ENCODE measurements at regions not wholly inside any gene's neighbourhood (a gene's known extent, or its start where the extent isn't known, plus 50 kb on each side); places are given as distances from the start of the nearest gene placed in this dataset.
A peak's percentile ranks its signal among the peaks of the same experiment; 100 is the strongest.

DNA sequence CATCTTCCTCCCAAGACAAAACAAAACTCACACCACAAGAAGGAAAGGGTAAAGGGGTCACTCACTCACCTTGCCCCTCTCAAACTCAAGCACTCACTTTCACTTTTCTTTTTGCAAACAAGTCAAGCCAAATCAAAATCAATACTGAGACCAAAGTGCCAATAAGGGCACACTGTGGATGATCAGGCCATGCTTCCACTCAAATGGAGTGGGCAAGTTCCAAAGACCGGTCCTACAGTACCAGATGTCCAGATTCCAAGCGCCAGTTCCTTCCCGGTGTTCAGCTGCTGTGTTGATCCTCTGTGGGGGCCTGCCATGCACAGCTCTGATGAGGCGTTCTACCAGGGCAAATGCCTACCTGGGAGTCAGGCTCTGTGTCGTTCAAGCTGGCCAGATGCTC is 162.6 kb upstream of the GRIK2 start:
- no peak for DNase-seq

DNA sequence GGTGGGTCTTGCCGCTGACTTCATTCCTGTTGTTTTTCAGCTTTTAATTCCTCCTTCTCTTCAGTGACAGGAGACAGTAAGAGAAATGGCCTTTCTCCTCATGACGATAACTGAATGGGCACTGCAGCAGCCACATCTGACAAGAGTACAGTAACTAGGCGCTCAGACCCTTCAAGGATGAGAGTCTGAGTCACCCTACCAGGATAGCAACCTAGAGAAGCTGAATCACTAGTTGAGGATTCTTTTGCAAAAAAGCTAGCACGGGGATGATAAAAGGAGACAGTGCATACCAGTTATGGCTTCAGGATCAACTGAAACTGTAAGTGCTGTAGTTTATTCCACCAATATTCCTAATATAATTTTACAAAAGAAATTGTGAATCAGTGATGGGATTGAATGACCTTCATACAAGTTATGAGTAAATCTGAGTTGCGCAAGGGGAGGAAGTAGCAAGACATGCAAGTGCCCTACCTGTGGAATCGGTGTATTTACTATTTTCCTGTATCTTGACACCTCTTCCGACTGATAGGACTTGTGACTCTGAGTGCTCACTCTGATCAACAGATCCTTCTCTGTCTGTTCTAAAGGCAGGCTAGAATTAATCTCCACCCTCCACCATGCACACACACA is 161.8 kb upstream of the GRIK2 start:
- no peak for DNase-seq

GRCh38 chr6:101232961-101233360 is 160.5 kb upstream of the GRIK2 start:
- DNase-seq, result no peak

DNA sequence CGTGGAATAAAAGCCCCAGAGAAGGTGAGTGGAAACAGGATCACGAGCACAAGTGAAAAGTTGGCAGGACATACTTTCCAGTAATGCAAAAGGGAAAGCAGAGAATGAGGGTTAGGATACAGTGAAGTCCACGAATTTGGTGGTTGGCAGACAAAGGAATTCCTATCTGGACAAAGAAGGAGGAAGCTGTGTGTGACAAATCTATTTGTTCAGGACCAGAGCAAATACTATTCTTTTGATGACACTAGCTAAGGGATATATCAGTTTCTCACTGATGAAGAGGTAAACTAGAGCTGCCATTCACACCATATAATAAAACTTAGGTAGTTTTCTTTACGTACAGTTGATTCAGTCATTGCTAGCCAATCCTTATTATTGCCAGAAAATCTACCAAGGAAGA is 156.8 kb upstream of the GRIK2 start:
- no peak for DNase-seq

GRCh38 chr6:101241442-101241841 is 152.1 kb upstream of the GRIK2 start:
- DNase-seq, result no peak

GRCh38 chr6:101249470-101249869 is 144.0 kb upstream of the GRIK2 start:
- no peak for DNase-seq

DNA sequence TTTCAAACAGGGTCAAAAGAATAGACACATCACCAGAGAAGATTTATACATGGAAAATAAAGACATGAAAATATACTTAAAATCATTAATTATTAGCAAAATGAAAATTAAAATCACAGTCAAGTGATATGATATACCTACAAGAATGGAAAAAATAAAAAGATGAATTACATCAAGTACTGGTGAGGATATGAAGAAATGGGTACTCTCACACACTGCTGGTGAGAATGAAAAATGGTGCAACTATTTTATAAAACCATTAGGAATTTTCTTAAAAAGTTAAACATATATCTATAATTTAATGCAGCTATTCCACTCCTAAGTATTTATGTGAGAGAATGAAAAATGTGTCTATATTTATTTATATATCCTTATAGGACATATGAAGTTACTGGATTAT is 136.3 kb upstream of the GRIK2 start:
- DNase-seq, result no peak

GRCh38 chr6:101259505-101259904 is 134.0 kb upstream of the GRIK2 start:
- DNase-seq, result no peak

DNA sequence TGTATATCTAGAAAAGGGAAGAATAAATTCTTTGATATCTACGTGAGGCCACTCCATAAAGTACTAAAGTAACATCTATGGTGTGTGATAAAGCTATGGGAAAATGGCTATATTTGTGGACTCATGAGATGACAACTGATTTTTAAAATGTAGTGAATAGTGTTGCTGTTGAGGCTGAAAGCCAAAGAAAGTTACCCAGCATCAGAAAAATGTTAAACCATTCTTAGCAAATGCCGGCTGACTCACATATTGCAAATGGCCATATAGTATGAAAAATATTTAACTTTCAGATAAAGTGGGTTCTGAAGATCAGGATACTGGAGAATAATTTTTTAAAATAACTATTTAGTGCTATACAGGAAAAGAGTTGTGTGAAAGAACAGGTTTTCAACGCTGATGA is 129.9 kb upstream of the GRIK2 start:
- DNase-seq, result no peak

DNA sequence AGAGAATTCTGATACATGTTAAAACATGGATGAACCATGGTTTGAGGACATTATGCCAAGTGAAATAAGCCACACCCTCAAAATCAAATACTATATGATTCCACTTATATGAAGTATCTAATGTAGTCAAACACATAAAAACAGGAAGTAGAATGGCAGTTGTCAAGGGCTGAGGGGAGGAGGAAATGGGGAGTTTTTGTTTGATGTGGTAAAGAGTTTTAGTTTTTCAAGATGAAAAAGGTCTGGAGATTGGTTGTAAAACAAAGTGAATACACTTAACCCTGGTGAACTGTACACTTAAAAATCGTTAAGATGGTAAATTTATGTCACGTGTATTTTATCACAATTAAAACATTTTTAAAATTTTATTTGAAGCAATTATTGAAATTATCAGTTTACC is 127.4 kb upstream of the GRIK2 start:
- peak in 3 of 6 experiments; percentile 64 to 69 (median 69) for DNase-seq

GRCh38 chr6:101268541-101268940 is 125.0 kb upstream of the GRIK2 start:
- DNase-seq, result no peak

DNA sequence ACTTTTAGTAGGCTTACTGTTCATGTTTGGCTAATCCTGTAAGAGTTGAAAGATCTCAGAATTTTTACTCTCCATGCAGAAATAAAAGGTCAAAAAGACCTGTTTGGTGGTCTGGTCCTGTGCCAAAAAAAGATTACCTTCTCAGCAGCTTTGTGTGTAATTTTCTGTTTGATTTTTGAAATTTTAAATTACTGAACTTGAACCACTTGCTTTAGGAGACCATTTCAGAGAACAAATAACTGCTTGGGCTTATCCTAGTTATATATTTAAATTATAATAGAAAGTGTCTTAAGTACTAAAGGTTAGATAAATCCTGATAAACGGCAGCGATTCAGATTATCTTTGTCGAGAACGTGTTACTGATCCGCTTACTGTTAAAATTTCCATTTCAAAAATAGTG is 118.3 kb upstream of the GRIK2 start:
- no peak for DNase-seq

GRCh38 chr6:101276066-101276465 is 117.4 kb upstream of the GRIK2 start:
- no peak for DNase-seq

GRCh38 chr6:101279410-101279809 is 114.1 kb upstream of the GRIK2 start:
- no peak for DNase-seq

- DNase-seq, result no peak
Measured at GRCh38 chr6:101281266-101281665, 112.2 kb upstream of the GRIK2 start.

- DNase-seq, result no peak
Measured at GRCh38 chr6:101284131-101284530, 109.4 kb upstream of the GRIK2 start.

DNA sequence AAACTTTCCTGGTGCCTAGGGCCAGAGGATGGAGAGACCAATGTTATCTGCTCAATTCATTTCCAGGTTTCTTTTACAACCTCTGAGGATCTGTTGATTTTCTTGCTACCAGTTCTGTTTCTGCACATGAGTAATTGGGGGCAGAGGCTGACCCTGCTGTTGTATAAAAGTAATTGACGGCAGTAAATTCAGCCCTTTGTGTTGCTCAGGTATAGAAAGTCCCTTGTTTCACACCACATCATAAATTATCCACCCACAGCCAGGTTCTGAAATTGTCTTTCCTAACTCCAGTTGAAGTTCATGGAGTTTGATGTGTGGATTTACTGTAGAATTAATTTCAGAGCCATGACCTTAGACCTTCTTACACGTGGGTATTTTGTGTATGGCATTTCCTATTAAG is 107.4 kb upstream of the GRIK2 start:
- no peak for DNase-seq

DNA sequence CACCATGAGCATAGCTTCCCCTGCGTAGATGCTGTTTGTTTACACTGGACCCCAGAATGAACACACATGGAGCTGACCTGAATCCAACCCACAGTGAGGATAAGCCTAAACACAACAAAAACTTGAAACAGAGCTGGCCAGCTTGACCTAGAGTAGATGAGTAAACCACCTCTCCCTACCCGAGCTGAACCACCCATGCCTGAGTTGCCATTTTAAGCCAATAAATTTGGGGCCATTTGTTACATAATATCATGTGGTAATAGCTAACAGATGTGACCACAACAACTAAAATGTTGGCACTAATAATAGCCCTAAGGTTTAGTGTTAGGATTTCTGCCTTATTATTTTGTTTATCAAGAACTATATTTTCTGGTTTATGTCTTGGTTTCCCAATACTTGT is 103.2 kb upstream of the GRIK2 start:
- no peak for DNase-seq

- DNase-seq, result no peak
Measured at GRCh38 chr6:101294051-101294638, 99.4 kb upstream of the GRIK2 start.

DNA sequence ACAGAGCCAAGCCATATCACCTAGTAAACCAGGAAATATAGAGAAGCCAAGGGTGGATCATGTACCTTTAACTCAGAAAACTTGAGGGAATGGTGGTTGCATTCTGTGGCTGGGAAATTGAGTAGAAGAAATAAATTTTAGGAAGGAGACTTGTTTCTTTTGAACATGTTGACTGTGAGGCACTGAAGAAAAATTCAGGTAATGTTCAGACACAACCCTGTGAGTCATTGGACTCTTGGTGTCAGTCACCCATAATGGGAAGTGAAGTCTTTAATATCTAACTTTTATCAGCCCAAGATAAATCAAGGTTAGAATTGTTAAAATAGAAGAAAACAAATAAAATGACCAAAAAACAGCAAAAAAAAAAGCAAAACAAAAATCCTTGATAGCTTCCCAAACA is 98.8 kb upstream of the GRIK2 start:
- no peak for DNase-seq

GRCh38 chr6:101296169-101296960 is 97.1 kb upstream of the GRIK2 start:
- no peak for DNase-seq

DNA sequence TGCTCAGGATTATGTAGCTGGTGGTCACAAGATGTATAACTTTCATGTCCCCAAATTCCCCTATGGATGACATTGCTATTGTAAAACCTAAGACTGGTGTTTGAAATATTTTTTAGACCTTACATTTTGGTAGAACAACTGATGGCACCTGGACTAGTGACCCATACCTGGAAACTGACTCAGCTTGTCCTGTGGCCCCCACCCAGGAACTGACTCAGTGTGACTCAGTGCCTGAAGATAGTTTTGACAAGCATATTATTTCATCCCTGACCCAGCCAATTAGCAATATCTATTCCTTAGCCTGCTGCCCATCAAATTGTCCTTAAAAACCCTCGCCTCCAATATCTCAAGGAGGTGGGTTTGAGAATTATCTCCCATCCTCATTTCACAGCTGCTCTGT is 90.9 kb upstream of the GRIK2 start:
- DNase-seq, result no peak

- no peak for DNase-seq
Measured at GRCh38 chr6:101303495-101303894, 90.0 kb upstream of the GRIK2 start.

DNA sequence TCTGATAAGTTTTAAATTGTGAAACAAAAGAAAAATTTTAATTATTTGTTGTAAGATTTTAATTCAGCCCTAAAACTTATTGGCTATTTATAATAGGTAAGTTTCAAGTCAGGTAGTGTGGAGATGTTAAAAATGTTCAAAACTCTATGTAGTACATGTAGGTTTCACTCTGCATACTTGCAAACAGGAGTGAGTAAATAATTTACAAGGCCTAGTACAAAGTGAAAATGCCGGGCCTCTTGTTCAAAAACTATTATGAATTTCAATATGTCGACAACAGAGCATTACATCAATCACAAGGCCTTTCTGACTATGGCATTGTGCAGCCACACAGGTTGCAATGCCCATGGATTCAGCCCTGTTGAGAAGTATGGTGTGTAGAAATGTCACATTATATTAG is 80.9 kb upstream of the GRIK2 start:
- no peak for DNase-seq

DNA sequence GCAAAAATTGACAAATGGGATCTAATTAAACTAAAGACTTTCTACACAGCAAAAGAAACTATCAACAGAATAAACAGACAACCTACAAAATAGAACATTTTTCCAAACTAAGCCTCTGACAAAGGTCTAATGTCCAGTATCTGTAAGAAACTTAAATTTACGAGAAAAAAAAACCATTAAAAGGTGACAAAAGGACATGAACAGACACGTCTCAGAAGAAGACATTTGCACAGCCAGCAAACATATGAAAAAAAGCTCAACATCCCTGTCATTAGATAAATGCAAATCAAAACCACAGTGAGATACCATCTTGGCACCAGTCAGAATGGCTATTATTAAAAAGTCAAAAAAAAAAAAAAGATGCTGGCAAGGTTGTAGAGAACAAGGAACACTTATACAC is 70.6 kb upstream of the GRIK2 start:
- no peak for DNase-seq
